Body of pancreas (tissue), 4 donors: ENCODE measurements at regions not wholly inside any gene's neighbourhood (a gene's known extent, or its start where the extent isn't known, plus 50 kb on each side); places are given as distances from the start of the nearest gene placed in this dataset.

Experiments
- POLR2A ChIP-seq, 3 donors: fragments of 450-650 bp; IDR thresholded peaks; one replicate each; pipeline ENCODE4 v1.6.1; 2016; ENCODE audit warnings: antibody characterized with exemption in 3 of 3, mild to moderate bottlenecking in 2 of 3
- TF ChIP-seq, protein P1 (sequence below), 7 experiments: fragments of 450-650 bp in 4 of 7; fragments of 200-600 bp in 3 of 7; sonication (generic) in 3 of 7; IDR thresholded peaks; one replicate each; pipeline ENCODE4 v1.5.1; 2016 to 2019; ENCODE audit warnings: antibody characterized with exemption in 7 of 7

DNA sequence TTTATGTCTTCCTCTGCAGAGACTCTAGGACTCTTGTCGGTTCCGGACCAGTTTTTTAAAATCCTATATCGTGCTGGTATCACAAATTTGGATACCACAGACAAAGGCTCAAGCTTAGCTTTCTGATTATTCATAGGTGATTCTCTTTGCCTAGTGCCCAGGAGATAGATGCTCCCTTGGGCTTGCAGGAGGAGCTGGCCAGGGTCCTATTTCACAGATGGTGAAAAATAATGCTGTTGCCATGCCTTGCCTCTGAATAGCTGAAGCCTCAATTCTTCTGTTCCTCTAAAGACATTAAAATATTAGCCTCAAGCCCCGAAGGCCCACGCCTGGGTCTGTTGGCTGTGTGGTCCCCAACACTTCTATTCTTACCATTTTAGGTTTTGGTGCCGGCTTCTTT lies 123.9 kb upstream of the BACH2 start:
- TF ChIP-seq, protein P1, sequence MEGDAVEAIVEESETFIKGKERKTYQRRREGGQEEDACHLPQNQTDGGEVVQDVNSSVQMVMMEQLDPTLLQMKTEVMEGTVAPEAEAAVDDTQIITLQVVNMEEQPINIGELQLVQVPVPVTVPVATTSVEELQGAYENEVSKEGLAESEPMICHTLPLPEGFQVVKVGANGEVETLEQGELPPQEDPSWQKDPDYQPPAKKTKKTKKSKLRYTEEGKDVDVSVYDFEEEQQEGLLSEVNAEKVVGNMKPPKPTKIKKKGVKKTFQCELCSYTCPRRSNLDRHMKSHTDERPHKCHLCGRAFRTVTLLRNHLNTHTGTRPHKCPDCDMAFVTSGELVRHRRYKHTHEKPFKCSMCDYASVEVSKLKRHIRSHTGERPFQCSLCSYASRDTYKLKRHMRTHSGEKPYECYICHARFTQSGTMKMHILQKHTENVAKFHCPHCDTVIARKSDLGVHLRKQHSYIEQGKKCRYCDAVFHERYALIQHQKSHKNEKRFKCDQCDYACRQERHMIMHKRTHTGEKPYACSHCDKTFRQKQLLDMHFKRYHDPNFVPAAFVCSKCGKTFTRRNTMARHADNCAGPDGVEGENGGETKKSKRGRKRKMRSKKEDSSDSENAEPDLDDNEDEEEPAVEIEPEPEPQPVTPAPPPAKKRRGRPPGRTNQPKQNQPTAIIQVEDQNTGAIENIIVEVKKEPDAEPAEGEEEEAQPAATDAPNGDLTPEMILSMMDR (IDR thresholded peaks at IDR 0.05) = no peak
- TF ChIP-seq POLR2A (IDR thresholded peaks at IDR 0.05) = no peak
